ENCODE measurements at regions not wholly inside any gene's neighbourhood (a gene's known extent, or its start where the extent isn't known, plus 50 kb on each side); places are given as distances from the start of the nearest gene placed in this dataset.

GRCh38 chr12:41920355-41920754 is 224.3 kb downstream of the GXYLT1 start:
- TF ChIP-seq, protein P1, sequence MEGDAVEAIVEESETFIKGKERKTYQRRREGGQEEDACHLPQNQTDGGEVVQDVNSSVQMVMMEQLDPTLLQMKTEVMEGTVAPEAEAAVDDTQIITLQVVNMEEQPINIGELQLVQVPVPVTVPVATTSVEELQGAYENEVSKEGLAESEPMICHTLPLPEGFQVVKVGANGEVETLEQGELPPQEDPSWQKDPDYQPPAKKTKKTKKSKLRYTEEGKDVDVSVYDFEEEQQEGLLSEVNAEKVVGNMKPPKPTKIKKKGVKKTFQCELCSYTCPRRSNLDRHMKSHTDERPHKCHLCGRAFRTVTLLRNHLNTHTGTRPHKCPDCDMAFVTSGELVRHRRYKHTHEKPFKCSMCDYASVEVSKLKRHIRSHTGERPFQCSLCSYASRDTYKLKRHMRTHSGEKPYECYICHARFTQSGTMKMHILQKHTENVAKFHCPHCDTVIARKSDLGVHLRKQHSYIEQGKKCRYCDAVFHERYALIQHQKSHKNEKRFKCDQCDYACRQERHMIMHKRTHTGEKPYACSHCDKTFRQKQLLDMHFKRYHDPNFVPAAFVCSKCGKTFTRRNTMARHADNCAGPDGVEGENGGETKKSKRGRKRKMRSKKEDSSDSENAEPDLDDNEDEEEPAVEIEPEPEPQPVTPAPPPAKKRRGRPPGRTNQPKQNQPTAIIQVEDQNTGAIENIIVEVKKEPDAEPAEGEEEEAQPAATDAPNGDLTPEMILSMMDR (IDR thresholded peaks at IDR 0.05) = no peak
- no peaks in the 10 kb centered on the region for H3K4me1 Mint-ChIP-seq
- intact Hi-C loops (cut with micrococcal nuclease) = no loop called here
- H3K27me3 Mint-ChIP-seq = peaks cover 11% of the 10 kb centered on the region
- ATAC-seq (ENCODE audit: low read depth) (no peak), DNase-seq (no peak)
- no peaks in the 10 kb centered on the region for H3K9me3 Mint-ChIP-seq
- POLR2A ChIA-PET = no interaction called here
- no peak overlapping the region for H3K4me3 Mint-ChIP-seq
- CTCF ChIA-PET = no interaction called here
- H3K27ac Mint-ChIP-seq = no peak overlapping the region
- H3K36me3 Mint-ChIP-seq (ENCODE audit: low read depth) = no peaks in the 10 kb centered on the region

DNA sequence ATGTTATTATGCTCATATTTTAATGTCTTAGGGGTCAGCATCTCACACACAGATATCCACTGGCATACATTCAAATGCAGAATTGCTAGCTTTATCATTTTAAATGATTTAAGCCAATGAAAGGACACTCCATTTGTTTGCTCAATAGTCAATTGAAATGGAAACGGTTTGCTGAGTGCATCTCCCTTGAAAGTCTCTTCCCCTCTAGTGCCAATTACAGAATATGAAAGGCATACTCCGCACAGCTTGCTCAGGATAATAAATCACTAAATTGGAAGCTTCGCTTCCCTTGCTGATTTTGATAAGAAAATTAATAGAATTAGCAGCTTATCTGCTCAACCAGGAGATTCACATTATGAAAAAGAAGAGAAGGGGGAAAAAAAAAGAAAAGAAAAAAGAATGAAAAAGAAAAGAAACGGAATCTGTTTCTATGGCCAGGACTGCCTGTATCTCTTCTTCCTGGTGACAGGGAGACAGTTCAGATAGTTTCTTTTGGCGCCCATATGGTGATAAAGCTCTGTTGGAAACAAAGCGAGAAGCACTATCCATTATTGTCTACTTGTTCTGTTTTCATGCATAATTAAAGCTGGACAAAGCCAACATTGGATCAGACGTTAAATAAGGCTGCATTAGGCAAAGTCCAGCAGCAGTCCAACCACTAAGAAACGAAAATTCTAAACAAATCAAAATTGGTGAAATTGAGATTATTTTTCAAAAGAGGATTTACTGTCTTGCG is 225.0 kb downstream of the GXYLT1 start:
- TF ChIP-seq, protein P1 (IDR thresholded peaks at IDR 0.05) = no peak
- H3K27ac Mint-ChIP-seq = no peak overlapping the region
- no peak overlapping the region for H3K4me3 Mint-ChIP-seq
- H3K36me3 Mint-ChIP-seq (ENCODE audit: low read depth) = no peaks in the 10 kb centered on the region
- CTCF ChIA-PET = no interaction called here
- intact Hi-C loops (cut with micrococcal nuclease) = no loop called here
- H3K4me1 Mint-ChIP-seq = no peaks in the 10 kb centered on the region
- no peak for DNase-seq
- H3K9me3 Mint-ChIP-seq = no peaks in the 10 kb centered on the region
- ATAC-seq (ENCODE audit: low read depth) = no peak
- peaks cover 11% of the 10 kb centered on the region for H3K27me3 Mint-ChIP-seq
- POLR2A ChIA-PET = no interaction called here

DNA sequence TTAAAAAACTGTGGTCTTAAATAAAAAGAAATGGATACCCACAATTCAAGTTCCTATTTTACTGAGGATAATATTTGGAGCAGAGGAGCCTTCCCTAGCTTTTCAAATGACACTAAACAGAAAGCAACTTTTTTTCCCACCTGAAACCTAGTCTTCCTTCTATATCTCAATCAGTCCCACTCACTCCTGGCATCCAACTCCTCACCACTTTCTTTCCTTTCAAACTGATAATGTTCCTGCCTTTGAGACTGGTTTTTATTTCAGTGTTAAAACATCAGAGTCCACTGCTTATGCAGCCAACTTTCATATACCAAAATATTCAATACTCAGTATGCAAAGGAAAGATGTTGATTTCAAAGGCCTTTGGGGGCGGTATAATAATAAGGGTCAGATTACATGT is 225.6 kb downstream of the GXYLT1 start:
- TF ChIP-seq, protein P1 (IDR thresholded peaks at IDR 0.05) = no peak
- H3K4me3 Mint-ChIP-seq = no peak overlapping the region
- no peaks in the 10 kb centered on the region for H3K9me3 Mint-ChIP-seq
- peaks cover 5% of the 10 kb centered on the region for H3K4me1 Mint-ChIP-seq
- DNase-seq (no peak), ATAC-seq (ENCODE audit: low read depth) (no peak)
- no peaks in the 10 kb centered on the region for H3K36me3 Mint-ChIP-seq (ENCODE audit: low read depth)
- H3K27ac Mint-ChIP-seq = no peak overlapping the region
- H3K27me3 Mint-ChIP-seq = peaks cover 11% of the 10 kb centered on the region
- intact Hi-C loops (cut with micrococcal nuclease) = no loop called here
- CTCF ChIA-PET = no interaction called here
- POLR2A ChIA-PET = no interaction called here

- H3K4me1 Mint-ChIP-seq = peaks cover 9% of the 10 kb centered on the region
- TF ChIP-seq, protein P1 (IDR thresholded peaks at IDR 0.05) = no peak
Measured at GRCh38 chr12:41917938-41918341, 226.7 kb downstream of the GXYLT1 start.

GRCh38 chr12:41917181-41917580 is 227.5 kb downstream of the GXYLT1 start:
- DNase-seq (no peak), ATAC-seq (ENCODE audit: low read depth) (no peak)
- ChIA-PET POLR2A (no interaction called here), CTCF (no interaction called here)
- Mint-ChIP-seq H3K4me3 (no peak overlapping the region), H3K9me3 (no peaks in the 10 kb centered on the region), H3K27ac (no peak overlapping the region), H3K4me1 (peaks cover 9% of the 10 kb centered on the region), H3K27me3 (peaks cover 7% of the 10 kb centered on the region), H3K36me3 (ENCODE audit: low read depth) (no peaks in the 10 kb centered on the region)
- TF ChIP-seq, protein P1 (IDR thresholded peaks at IDR 0.05) = no peak
- intact Hi-C loops (cut with micrococcal nuclease) = no loop called here

More at GRCh38 chr12:41917938-41918341, 226.7 kb downstream of the GXYLT1 start:
- no peak for ATAC-seq (ENCODE audit: low read depth)
- intact Hi-C loops (cut with micrococcal nuclease) = no loop called here
- POLR2A ChIA-PET = no interaction called here
- Mint-ChIP-seq H3K4me3 (no peak overlapping the region), H3K27me3 (peaks cover 7% of the 10 kb centered on the region), H3K9me3 (no peaks in the 10 kb centered on the region), H3K36me3 (ENCODE audit: low read depth) (no peaks in the 10 kb centered on the region), H3K27ac (no peak overlapping the region)
- no peak for DNase-seq
- CTCF ChIA-PET = no interaction called here

All from activated B cell treated with CpG ODN at 0.5 μM for 24 hours (primary cell).